ENCODE measurements at regions not wholly inside any gene's neighbourhood (a gene's known extent, or its start where the extent isn't known, plus 50 kb on each side); places are given as distances from the start of the nearest gene placed in this dataset.
A peak's percentile ranks its signal among the peaks of the same experiment; 100 is the strongest.
"Not testable (repeated sequence)": the region's sequence is repeated elsewhere in the genome, so short reads cannot be mapped to it uniquely, and the experiment has no call there.

DNA sequence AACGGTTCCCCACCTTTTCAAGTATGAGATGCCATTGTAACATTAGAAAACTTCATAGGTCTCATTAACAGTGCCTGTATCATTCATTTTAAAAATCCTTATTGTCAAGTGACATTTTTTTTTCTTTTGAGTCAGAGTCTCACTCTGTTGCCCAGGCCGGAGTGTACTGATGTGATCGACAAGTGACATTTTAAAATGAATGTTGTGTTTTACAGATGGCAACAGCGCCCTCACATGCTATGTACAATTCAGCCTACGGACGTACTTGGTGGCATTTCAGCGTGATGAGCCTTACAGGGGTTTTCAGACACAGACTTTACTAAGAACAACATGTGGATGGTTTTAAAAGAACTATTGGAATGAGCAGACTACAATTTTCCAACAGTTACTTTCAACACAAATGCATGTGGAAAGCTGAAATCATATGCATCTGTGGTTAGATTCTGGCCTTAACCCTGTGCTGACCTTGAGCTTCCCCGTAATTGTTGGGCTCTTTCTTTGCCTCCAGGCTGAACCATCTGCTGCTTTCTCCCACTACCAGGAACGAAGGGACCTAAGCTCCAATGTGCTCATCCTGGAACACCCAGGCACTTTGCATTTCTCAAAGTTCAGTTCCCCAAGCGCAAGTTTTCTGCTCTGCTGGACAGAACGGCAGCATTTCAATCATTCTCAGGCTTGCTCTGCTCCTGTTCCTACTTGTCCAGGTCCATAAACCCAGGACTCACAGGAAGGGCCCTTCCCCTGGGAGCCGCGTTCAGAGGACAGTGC is 119.9 kb upstream of the NDUFV2 start:
- H3K36me3 Mint-ChIP-seq (ENCODE audit: insufficient read depth) = peaks cover 2% of the 10 kb centered on the region
- no peaks in the 10 kb centered on the region for H3K4me1 Mint-ChIP-seq
- H3K4me3 Mint-ChIP-seq = no peak overlapping the region
- DNase-seq (ENCODE audit: low spot score in 2 of 2) (no peak), ATAC-seq (replicated peaks; ENCODE audit: extremely low read depth, poor library complexity, severe bottlenecking) (no peak)
- peaks cover 29% of the 10 kb centered on the region for H3K27me3 Mint-ChIP-seq
- no peaks in the 10 kb centered on the region for H3K9me3 Mint-ChIP-seq
- no peak overlapping the region for H3K27ac Mint-ChIP-seq (ENCODE audit: low read depth)

DNA sequence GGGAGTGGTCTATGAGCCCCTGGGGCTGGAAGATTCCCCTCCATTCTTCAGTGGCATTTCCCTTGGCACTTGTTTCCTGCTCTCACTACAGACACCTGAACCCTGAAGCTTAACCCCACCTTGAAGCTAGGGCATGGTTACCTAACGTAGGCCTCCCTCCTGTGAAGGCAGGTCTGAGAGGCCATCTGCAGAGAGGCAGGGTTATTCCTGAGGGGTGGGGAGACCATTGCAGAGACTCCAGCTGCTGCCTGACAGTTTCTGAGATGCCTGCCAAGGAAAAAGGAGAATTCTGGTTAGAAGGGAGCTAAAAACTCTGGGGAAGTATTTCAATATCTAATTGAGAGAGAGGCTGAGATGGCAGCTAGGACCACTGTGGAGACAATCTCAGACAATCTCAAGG is 119.3 kb upstream of the NDUFV2 start:
- ATAC-seq (replicated peaks; ENCODE audit: extremely low read depth, poor library complexity, severe bottlenecking) = no peak
- H3K9me3 Mint-ChIP-seq = no peaks in the 10 kb centered on the region
- no peak overlapping the region for H3K27ac Mint-ChIP-seq (ENCODE audit: low read depth)

DNA sequence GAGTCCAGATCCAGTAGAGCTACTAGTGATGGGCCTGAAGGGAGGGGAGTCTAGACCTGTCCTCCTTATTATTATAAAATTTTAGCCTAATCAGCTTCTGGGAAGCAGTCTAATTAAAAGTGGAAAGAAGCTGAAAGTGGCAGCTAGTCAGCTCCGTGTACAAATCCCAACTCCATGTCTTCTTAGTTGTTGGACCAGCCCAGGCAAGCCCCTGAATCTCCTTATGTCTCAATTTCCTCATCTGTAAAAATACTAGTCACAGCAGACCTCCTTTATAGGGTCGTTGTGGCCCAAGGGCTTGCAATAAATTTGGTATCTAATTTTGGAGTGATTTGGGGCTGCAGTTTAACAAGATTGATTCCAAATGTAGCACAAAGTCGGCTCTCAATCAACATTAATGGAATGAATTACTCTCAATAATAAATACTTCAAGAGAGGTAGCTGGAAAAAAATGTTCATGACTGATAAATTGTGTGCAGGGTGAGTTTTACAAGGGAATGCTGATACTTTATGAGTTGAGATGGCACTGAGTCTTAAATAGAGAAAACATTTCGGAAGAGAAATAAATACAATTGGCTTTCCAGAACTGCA is 118.3 kb upstream of the NDUFV2 start:
- Mint-ChIP-seq H3K9me3 (no peaks in the 10 kb centered on the region), H3K4me1 (no peaks in the 10 kb centered on the region), H3K36me3 (ENCODE audit: insufficient read depth) (peaks cover 2% of the 10 kb centered on the region), H3K4me3 (no peak overlapping the region), H3K27me3 (peaks cover 38% of the 10 kb centered on the region), H3K27ac (ENCODE audit: low read depth) (no peak overlapping the region)
- ATAC-seq (replicated peaks; ENCODE audit: extremely low read depth, poor library complexity, severe bottlenecking) (no peak), DNase-seq (ENCODE audit: low spot score in 2 of 2) (no peak)

More for the DNA sequence above, 119.3 kb upstream of the NDUFV2 start:
- no peaks in the 10 kb centered on the region for H3K4me1 Mint-ChIP-seq
- H3K4me3 Mint-ChIP-seq = no peak overlapping the region
- peaks cover 2% of the 10 kb centered on the region for H3K36me3 Mint-ChIP-seq (ENCODE audit: insufficient read depth)
- H3K27me3 Mint-ChIP-seq = peaks cover 31% of the 10 kb centered on the region
- DNase-seq (ENCODE audit: low spot score in 2 of 2) = no peak

DNA sequence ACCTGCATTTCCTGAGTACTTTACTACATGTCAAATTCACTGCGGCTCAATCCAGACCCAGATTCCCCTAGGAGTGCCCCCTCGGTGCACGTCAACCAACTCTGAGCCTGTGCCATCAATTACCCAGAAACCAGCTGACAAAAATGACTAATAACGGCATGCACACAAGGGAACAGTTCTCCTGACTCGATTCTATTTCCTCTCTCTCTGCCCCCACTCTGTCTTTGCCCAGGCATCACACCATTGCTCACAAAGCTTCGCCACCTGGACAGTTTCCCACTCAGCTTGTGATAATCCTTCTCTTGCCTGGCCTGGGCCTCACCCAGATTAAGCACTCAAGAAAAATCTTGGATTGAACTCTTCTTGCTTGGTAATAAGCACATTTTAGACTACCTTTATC is 115.3 kb upstream of the NDUFV2 start:
- Mint-ChIP-seq H3K4me3 (no peak overlapping the region), H3K9me3 (no peaks in the 10 kb centered on the region), H3K36me3 (ENCODE audit: insufficient read depth) (peaks cover 2% of the 10 kb centered on the region), H3K4me1 (no peaks in the 10 kb centered on the region), H3K27ac (ENCODE audit: low read depth) (no peak overlapping the region), H3K27me3 (peaks cover 49% of the 10 kb centered on the region)
- no peak for DNase-seq (ENCODE audit: low spot score in 2 of 2)
- ATAC-seq (replicated peaks; ENCODE audit: extremely low read depth, poor library complexity, severe bottlenecking) = no peak

DNA sequence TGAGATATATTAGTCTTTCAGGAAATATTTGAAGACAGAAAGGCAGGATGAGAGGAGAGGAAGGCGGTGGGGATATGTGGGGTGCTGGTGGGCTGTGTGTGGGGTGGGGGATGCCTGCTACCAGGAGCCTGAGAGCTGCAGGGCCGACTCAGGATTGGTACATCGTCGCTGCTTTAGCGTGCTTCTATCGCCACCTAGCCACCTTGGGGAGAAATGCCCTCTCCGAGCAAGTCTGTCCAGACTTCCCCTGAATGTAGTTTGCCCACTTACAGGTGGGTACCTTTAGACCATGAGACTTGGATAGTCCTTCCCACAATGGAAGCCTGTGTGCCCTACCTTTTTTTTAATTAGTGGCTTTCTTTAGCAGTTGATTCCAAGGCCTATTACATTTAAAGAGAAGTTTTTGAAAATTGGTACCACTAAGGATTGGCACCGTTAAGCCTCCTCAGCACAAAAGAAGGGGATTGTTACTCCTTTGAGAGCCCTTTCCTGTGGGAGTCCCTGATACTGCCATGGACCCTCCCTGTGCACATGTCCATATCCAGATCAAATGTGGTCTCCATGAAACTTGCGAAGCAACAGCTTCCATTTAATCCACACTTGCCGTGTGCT is 114.1 kb upstream of the NDUFV2 start:
- peaks cover 59% of the 10 kb centered on the region for H3K27me3 Mint-ChIP-seq

GRCh38 chr18:8989017-8989416 is 113.5 kb upstream of the NDUFV2 start:
- Mint-ChIP-seq H3K9me3 (no peaks in the 10 kb centered on the region), H3K4me3 (no peak overlapping the region), H3K4me1 (no peaks in the 10 kb centered on the region), H3K27me3 (peaks cover 63% of the 10 kb centered on the region), H3K36me3 (ENCODE audit: insufficient read depth) (no peaks in the 10 kb centered on the region), H3K27ac (ENCODE audit: low read depth) (no peak overlapping the region)
- ATAC-seq (replicated peaks; ENCODE audit: extremely low read depth, poor library complexity, severe bottlenecking) (no peak), DNase-seq (ENCODE audit: low spot score in 2 of 2) (no peak)

More for the DNA sequence above, 114.1 kb upstream of the NDUFV2 start:
- ATAC-seq (replicated peaks; ENCODE audit: extremely low read depth, poor library complexity, severe bottlenecking) = peak; percentile 49
- H3K36me3 Mint-ChIP-seq (ENCODE audit: insufficient read depth) = peaks cover 2% of the 10 kb centered on the region
- H3K27ac Mint-ChIP-seq (ENCODE audit: low read depth) = no peak overlapping the region
- no peaks in the 10 kb centered on the region for H3K4me1 Mint-ChIP-seq
- H3K4me3 Mint-ChIP-seq = no peak overlapping the region
- peak; percentile 21 for DNase-seq (ENCODE audit: low spot score in 2 of 2)
- H3K9me3 Mint-ChIP-seq = no peaks in the 10 kb centered on the region

DNA sequence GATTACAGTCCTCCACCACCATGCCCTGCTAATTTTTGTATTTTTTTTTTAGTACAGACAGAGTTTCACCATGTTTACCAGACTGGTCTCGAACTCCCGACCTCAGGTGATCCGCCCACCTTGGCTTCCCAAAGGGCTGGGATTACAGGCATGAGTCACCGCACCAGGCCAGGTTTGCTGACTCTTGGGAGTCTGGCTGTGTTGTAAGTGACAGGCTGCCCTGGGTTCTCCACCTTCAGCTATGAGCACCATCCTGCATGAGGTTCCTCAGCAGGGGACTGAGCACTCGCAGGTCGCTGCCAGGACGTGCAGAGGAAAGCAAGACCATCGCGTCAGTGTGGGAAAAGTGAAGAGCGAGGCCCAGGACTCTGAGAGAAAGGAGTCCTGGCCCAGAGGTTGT is 112.6 kb upstream of the NDUFV2 start:
- no peaks in the 10 kb centered on the region for H3K4me1 Mint-ChIP-seq
- no peak for ATAC-seq (replicated peaks; ENCODE audit: extremely low read depth, poor library complexity, severe bottlenecking)
- H3K27ac Mint-ChIP-seq (ENCODE audit: low read depth) = no peak overlapping the region
- H3K4me3 Mint-ChIP-seq = no peak overlapping the region
- H3K36me3 Mint-ChIP-seq (ENCODE audit: insufficient read depth) = no peaks in the 10 kb centered on the region
- no peak for DNase-seq (ENCODE audit: low spot score in 2 of 2)
- H3K9me3 Mint-ChIP-seq = no peaks in the 10 kb centered on the region
- peaks cover 68% of the 10 kb centered on the region for H3K27me3 Mint-ChIP-seq

- no peak for ATAC-seq (replicated peaks; ENCODE audit: extremely low read depth, poor library complexity, severe bottlenecking)
- no peak for DNase-seq (ENCODE audit: low spot score in 2 of 2)
- Mint-ChIP-seq H3K4me3 (no peak overlapping the region), H3K4me1 (no peaks in the 10 kb centered on the region), H3K36me3 (ENCODE audit: insufficient read depth) (no peaks in the 10 kb centered on the region), H3K27me3 (peaks cover 68% of the 10 kb centered on the region), H3K27ac (ENCODE audit: low read depth) (no peak overlapping the region), H3K9me3 (no peaks in the 10 kb centered on the region)
Measured at GRCh38 chr18:8990276-8991031, 112.0 kb upstream of the NDUFV2 start.

DNA sequence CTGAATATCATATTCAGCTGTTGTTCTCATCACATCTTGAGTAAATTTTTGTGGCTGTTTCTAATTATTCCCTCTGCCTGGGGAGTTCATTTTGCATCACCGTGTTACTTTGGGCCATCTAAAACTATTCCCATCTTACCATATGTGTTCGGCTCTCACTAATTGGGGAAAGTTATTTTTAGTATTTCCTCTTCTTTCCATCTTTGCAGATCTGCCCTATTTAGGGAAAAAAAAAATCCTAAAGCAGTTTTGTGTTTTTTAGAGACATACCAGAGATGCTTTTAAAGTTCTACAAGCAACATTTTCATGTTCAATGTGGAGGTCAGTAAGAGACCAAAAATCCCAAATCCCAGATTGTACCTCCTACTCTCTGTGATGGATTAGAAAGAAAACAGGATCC is 111.3 kb upstream of the NDUFV2 start:
- Mint-ChIP-seq H3K4me1 (no peaks in the 10 kb centered on the region), H3K27ac (ENCODE audit: low read depth) (no peak overlapping the region), H3K9me3 (no peaks in the 10 kb centered on the region), H3K4me3 (no peak overlapping the region), H3K36me3 (ENCODE audit: insufficient read depth) (no peaks in the 10 kb centered on the region), H3K27me3 (peaks cover 70% of the 10 kb centered on the region)
- no peak for DNase-seq (ENCODE audit: low spot score in 2 of 2)
- ATAC-seq (replicated peaks; ENCODE audit: extremely low read depth, poor library complexity, severe bottlenecking) = no peak

DNA sequence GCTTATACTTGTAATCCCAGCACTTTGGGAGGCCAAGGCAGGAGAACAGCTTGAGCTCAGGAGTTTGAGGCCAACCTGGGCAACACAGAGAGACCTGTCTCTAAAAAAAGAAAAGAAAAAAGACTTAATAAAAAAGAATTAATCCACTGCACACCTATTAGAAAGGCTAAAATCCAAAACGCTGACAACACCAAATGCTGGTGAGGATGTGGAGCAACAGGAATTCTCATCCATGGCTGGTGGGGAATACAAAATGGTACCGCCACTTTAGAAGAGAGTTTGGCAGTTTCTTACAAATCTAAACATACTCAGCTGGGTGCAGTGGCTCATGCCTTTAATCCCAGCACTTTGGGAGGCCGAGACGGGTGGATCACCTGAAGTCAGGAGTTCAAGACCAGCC is 110.0 kb upstream of the NDUFV2 start:
- H3K4me1 Mint-ChIP-seq; H3K27ac Mint-ChIP-seq (ENCODE audit: low read depth): not testable (repeated sequence)

DNA sequence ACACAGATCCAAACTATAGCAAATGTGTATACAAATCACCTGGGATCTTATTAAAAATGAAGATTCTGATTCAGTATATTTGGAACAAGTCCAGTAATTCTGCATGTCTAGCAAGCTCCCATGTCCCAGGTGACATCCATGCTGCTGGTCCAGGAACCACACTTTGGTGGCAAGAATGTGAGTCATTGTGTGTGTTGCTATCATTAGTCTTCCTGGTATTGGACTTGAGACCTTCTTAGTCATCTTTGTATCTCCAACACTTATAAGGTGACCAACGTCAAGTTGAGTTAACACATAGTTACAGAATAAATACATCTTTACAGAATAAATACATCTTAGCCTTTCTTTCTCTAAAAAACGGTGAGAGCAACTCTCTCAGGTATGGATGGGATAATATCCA is 107.9 kb upstream of the NDUFV2 start:
- no peak overlapping the region for H3K27ac Mint-ChIP-seq (ENCODE audit: low read depth)
- no peak for ATAC-seq (replicated peaks; ENCODE audit: extremely low read depth, poor library complexity, severe bottlenecking)
- H3K4me3 Mint-ChIP-seq = no peak overlapping the region
- H3K27me3 Mint-ChIP-seq = peaks cover 67% of the 10 kb centered on the region
- H3K36me3 Mint-ChIP-seq (ENCODE audit: insufficient read depth) = no peaks in the 10 kb centered on the region
- DNase-seq (ENCODE audit: low spot score in 2 of 2) = no peak
- H3K4me1 Mint-ChIP-seq = no peaks in the 10 kb centered on the region
- no peaks in the 10 kb centered on the region for H3K9me3 Mint-ChIP-seq

More for the DNA sequence above, 110.0 kb upstream of the NDUFV2 start:
- ATAC-seq (replicated peaks; ENCODE audit: extremely low read depth, poor library complexity, severe bottlenecking); H3K9me3 Mint-ChIP-seq; H3K4me3 Mint-ChIP-seq; H3K36me3 Mint-ChIP-seq (ENCODE audit: insufficient read depth); DNase-seq (ENCODE audit: low spot score in 2 of 2): not testable (repeated sequence)
- peaks cover 65% of the 10 kb centered on the region for H3K27me3 Mint-ChIP-seq

DNA sequence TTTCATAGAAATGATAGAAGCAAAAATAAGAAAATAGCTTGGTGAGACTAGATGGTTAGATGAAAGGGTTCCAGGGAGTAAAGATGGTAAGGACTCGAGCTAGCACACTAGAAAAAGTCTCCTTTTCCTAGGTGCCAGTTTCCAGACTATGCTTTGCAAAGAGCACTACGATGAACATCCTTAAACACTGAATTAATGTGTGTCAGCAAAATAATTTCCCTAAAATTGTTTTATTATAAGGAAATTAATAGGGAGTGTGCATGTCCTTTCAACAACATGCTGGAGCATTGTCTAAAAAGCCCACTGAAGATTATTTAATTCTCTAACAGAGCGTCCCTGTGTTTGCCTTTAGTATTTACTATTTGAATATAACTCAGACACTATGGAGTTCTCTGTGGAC is 107.4 kb upstream of the NDUFV2 start:
- no peak for DNase-seq (ENCODE audit: low spot score in 2 of 2)
- Mint-ChIP-seq H3K36me3 (ENCODE audit: insufficient read depth) (no peaks in the 10 kb centered on the region), H3K9me3 (no peaks in the 10 kb centered on the region), H3K4me3 (no peak overlapping the region), H3K4me1 (no peaks in the 10 kb centered on the region), H3K27ac (ENCODE audit: low read depth) (no peak overlapping the region), H3K27me3 (peaks cover 67% of the 10 kb centered on the region)
- no peak for ATAC-seq (replicated peaks; ENCODE audit: extremely low read depth, poor library complexity, severe bottlenecking)
